HuH-7 (cell line): ENCODE measurements at regions not wholly inside any gene's neighbourhood (a gene's known extent, or its start where the extent isn't known, plus 50 kb on each side); places are given as distances from the start of the nearest gene placed in this dataset.
"Not testable (repeated sequence)": the region's sequence is repeated elsewhere in the genome, so short reads cannot be mapped to it uniquely, and the experiment has no call there.

Source experiments
- DNase-seq: peaks from one replicate; pipeline ENCODE4 v3.0.0; 2011; ENCODE audit warnings: low spot score

DNA sequence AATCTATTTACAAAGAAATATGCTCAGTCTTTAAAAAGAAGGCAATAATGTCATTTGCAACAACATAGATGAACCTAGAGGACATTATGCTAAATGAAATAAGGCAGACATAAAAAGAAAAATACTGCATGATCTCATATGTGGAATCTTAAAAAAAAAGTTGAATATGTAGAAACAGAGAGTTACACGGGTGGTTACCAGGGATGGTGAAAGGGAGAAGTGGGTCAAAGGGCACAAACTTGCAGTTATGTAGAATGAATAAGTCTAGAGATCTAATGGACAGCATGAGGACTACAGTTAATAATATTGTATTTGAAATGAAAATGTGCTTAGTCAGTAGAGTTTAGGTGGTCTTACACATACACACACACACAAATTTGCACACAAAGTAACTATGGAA lies 88.2 kb upstream of the CCDC71L start:
- DNase-seq = no peak

DNA sequence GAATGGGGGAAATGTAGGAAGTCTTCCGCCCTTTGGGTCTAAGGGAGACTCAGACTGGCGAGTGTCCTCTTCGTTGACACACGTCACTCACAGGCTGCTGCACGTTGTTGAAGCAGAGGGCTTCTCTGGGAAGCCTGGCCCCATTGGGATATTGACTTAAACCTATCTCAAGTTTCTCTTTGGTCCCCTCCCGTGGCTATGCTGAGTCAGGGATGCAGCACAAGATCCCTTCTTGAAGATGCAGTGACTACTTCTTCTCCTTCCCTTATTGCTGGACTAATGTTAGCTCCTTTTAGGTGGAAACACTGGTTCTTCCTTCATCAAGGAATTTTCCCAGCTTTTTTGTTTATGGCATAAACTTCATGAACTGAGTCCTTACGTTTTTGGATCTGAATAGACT lies 89.8 kb upstream of the CCDC71L start:
- no peak for DNase-seq

DNA sequence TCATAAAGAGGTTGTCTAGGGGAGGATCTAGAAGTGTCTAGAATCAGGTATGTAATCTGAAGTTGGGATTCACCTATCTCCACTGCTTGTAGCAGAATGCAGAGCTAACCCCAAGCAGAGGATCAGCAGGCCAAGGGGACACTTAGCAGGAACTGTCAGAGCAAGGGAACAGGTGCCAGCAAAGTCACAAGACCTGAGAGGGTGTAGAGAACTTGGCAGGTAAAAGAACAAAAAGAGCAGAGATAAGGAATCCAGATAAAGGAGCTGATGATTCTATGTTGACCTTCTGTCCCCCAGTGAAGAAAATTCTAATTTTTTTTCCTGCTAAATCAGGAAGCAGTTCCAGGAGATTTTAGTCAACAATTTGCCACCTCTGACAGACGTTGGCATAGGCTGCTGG lies 91.4 kb upstream of the CCDC71L start:
- DNase-seq = no peak

DNA sequence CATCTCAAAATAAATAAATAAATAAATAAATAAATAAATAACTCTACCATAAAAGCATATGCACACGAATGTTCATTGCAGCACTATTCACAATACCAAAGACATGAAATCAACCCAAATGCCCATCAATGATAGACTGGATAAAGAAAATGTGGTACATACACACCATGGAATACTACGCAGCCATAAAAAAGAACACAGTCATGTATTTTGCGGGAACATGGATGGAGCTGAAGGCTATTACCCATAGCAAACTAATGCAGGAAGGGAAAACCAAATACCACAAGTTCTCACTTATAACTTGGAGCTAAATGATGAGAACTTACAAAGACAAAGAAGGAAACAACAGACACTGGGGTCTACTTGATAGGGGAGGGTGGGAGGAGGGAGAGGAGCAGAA lies 94.1 kb upstream of the CCDC71L start:
- not testable (repeated sequence) for DNase-seq

DNA sequence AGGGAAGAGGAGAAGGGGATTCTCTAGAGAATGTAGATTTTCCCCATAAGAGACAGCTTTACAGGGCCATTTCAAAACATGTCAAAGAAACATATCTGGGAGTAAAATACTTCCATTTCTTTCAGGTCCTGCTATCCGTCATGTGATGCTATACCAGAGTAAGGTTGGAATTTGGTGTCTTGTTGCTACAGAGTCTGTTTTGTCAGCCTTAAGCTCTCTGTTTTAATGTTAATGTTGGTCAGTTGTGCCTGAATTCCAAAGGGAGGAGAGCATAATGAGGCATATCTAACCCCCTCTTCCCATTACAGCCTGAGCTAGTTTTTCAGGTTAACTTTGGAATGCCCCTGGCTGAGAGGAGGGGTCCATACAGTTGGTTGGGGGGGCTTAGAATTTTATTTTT lies 94.7 kb upstream of the CCDC71L start:
- DNase-seq = no peak

DNA sequence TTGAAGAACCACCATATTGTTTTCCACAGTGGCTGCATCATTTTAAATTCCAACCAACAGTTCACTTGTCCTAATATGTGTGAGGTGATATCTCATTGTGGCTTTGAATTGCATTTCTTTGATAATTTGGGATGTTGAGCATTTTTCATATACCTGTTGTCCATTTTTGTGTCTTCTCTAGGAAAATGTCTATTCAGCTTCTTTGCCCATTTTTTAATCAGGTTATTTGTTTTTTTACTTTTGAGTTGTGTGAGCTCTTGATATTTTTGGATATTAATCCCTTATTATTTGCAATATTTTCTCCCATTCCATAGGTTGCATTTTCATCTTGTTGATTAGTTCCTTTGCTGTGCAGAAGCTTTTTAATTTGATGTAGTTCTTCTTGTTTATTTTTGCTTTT lies 95.1 kb upstream of the CCDC71L start:
- DNase-seq = no peak

DNA sequence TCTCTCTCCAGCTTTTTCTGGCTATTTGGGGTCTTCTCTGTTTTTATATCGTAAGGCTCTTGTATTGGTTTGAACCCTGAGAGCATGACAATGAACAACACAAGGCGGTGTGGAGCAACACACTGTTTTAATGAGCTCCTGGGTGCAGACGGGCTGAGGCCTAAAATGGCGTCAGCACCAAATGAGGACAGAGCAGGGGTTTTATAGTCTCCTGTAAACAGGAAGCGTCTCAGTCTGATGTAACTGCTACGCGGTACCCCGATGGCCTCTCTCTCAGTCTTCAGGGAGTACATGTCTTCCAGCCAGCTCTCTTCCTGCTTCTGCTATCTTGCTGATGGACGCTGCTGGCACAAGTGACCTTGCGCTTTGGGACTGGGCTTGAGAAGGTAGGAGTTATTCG lies 95.9 kb upstream of the CCDC71L start:
- no peak for DNase-seq

DNA sequence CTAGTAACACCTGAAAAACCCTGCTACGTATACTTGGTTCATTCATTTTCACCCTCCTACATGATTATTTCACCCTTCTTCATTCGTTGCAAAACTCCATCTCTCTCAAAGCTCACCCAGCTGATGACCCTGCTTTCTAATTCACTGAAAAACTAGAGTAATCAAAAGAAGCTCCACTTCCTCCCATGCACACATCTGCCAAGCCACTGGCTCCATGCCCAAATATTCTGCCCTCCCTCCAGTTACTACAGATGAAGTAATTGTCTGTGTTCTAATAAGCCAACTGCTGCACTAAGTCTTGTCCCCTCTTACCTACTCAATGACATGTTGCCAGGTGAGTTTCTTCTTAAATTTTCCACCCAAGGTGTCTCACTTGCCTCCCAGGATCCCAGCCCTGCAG lies 96.9 kb upstream of the CCDC71L start:
- no peak for DNase-seq

DNA sequence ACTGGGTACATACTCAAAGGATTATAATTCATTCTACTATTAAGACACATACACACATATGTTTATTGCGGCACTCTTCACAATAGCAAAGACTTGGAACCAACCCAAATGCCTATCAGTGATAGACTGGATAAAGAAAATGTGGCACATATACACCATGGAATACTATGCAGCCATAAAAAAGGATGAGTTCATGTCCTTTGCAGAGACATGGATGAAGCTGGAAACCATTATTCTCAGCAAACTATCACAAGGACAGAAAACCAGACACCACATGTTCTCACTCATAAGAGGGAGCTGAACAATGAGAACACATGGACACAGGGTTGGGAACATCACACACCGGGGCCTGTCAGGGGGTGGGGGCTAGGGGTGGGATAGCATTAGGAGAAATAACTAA lies 101.9 kb upstream of the CCDC71L start:
- DNase-seq = not testable (repeated sequence)

DNA sequence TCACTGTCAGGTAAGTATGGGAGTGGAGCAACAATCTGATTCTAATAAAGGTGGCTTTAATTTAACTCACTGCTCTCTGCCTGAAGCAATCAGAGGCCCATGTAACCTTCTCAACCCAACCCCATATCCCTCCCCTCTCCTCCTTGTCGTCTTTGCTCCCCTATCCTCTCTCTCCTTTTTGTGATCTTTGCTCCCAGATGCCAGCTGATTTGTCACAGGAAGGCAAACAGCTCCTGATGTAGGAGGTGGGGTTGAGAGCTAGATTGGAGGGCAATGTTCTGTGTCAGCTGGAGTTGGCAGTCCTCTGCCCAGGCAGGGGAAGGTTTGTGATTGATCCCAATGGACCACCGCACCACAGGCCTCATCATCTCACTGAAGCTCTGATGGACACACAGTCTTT lies 101.4 kb upstream of the PIK3CG start:
- DNase-seq = no peak

DNA sequence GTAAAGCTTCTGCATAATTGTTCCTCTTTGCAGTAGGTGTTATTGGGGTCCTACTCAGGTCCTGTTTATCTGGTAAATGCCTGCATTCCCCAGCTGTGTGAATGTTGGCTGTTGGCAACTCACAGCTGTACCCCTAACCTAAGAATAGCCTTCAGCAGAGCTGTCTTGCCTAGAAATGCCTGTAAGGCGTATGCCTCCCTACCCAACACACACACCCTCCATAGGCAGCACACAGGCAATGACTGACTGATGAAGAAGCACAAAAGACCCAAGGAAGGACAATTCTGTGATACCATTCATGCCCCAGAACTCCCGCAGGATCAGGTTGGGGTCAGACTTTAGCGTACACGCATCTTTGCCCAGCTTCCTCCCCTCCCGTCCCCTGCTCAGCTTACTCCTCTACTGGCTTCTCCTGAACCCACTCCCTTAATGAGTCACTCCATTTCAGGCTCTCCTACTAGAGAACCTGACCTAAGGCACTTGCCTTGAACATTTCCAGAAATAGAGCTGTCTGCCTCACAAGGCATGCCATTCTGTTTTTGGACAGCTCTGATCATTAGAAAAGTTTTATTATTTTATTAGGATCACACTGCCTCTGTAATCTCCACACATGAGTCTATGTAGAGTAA lies 99.2 kb upstream of the PIK3CG start:
- DNase-seq = no peak

DNA sequence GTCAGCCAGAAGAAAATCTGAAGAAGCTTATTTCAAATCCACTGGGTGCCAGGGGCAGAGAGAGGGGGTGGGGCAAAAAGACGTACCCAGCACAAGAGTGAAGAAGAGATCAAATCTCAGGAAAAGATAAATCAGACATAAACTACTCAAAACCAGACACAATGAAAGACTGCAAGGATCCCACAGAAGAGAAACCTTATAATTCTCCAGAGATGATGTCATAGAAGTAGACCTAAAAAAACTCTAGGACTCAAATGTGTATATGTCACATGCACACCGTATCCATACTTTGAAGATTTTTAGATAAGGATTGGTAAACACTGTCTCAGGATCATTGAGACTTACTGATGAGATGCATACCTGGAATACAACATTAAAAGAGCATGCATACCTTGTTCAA lies 98.5 kb upstream of the PIK3CG start:
- no peak for DNase-seq

DNA sequence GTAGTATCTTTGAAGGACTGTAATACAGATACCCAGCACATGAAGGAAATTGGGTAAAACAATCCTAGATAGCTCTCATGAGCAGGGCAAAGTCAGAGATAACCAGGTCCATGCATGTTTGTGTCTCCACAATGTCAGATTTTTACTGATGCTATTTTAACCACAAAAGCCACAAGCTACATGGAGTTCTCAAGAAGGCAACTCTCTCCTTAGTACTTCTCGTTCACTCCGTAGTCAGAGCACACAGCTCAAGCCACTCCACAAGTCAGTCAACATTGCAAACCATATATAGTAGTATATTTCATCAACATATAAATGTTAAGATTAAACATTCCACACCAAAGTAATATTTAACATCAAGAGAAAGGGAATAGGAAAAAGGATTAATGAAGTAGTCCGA lies 98.0 kb upstream of the PIK3CG start:
- DNase-seq = no peak

DNA sequence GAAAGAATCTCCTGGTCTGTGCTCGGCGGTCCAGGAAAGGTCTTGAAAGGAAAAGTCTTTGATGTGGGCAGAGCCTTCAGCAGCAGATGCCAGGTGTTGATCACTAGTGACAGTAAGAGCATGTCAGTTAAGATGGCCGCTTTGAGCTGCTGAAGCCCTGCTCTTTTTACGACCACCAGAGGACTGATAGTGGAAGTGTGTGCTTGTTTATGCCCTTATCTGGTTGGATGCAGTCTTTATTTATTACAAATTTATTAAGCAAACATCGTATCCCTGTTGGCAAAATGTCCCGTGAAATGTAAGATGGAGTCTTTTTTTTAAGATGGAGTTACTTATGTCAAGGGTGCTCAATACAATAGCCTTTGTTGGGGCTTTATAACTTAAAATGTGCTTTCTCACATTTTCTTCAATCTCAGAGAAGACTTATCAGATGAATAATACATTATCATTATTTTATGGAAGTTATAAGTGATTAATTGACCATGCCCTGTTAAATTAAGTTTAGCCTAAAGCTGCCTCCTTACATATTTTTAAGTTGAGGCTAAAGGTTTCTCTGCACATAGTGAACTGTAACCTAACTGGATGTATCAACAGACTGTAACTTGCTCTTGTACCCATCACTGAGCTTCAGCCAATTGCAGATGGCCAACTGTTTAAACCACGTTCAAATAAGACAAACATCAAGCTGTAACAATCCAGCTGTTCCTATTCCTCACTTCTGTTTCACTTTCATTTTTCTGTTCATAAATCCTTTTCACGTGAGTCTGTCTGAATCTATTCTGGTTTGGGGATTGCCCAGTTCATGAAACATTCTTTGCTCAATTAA lies 97.4 kb upstream of the PIK3CG start:
- no peak for DNase-seq

DNA sequence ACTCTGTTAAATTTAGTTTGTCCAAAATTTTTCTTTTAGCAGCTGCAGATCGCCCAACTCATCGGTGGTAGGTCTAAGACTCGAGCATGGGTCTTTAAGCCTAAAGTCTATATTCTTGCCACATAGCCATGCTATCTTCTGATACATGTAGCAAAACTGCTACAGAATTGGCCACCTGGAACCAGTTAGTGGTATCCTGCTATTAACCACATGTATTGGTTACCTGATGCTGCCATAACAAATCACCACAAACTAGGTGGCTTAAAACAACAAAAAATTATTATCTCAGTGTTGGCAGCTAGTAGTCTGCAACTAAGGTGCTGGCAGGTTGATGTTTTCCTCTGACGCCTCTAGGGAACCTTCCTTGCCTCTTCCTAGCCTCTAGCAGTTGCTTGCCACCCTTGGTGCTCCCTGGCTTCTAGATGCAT lies 96.7 kb upstream of the PIK3CG start:
- DNase-seq = no peak

DNA sequence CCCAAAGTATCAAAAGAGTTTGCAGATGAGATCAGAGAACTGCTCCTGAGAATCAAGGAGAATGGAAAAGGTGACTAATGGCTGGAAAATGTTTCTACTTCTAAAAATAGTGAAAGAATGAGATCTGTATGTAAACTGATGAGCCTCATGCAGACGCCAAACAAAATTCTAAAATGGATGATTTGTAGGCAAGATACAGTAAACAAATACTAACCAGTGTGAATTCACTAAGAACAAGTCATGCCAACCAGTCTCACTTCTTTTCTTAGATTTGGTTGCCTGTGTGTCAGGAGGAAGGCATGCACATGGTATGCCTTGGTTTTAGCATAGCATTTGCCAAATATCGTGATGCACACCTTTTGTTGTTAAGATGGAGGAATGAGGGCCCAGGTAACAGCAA lies 94.9 kb upstream of the PIK3CG start:
- DNase-seq = no peak

DNA sequence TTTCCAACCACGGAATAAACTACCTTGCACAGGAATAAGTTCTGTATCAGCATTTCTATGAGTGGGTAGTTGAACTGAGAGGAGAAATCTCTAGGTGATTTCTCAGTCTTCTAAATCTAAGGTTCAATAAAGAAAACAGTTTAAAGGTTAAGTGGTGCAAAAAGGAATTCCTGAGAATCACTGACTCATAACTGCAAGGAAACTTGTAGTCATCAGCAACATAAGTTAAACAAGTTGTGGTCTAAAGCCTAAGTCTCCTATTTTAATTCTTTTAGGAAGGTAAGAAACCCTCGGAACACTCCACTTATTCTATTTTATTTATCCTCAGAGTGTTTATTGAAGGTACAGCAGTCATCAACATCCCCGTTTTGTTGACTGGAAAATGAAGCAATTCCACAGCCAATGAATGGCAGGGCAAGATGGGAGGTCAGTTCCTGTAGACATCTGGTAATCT lies 92.4 kb upstream of the PIK3CG start:
- DNase-seq = no peak

DNA sequence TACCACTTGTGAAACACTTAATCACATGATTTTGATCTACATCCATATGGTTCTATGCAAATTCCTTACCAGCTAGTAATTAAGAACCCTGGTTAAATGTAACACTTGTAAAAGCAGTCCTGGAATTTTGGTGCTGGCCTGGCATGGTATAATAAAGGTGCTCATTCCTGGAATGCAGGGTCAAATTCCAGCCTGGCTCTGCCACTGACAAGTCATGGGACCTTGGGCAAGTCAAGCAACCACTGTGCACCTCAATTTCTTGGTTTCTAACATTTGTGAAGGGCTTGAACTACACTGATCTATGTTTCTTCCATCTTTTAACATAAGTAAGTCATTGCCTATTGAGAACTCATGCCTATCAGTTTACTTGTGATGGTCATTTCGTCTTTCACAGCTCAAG lies 91.9 kb upstream of the PIK3CG start:
- DNase-seq = no peak

DNA sequence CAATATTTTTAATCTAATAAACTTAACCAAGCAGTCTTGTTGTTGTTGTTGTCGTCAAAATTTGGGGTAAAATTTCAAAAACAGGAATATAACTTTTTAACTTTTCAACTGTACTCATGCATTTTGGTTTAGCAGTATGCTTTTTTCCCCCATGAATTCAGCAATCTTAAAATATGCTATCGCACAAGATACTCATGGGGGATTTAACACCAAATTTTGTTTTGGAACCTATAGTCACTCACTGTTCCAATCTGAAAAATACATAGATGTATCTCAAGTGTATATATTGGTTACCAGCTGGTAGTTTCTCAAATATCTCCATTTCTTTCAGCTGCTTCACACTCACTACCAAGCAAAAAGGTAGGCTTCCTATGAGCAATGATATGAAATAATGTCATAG lies 91.4 kb upstream of the PIK3CG start:
- DNase-seq = no peak

DNA sequence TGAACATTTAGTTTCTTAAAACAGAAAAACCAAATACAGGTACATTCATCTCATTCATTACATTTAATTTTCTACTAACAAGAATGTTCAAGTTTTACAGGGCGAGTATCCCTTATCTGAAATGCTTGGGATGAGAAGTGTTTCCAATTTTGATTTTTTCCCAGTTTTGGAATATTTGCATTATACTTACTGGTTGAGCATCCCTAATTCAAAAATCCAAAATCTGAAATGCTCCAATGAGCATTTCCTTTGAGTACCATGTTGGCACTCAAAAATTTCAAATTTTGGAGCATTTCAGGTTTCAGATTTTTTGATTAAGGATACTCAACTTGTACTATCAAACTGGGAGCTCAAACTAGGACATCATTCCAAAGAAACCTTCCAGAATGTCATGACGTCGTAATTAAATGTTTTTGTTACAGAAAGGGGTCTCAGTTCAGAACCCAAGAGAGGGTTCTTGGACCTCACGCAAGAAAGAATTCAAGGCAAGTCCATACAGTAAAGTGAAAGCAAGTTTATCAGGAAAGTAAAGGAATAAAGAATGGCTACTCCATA lies 90.8 kb upstream of the PIK3CG start:
- DNase-seq = no peak

DNA sequence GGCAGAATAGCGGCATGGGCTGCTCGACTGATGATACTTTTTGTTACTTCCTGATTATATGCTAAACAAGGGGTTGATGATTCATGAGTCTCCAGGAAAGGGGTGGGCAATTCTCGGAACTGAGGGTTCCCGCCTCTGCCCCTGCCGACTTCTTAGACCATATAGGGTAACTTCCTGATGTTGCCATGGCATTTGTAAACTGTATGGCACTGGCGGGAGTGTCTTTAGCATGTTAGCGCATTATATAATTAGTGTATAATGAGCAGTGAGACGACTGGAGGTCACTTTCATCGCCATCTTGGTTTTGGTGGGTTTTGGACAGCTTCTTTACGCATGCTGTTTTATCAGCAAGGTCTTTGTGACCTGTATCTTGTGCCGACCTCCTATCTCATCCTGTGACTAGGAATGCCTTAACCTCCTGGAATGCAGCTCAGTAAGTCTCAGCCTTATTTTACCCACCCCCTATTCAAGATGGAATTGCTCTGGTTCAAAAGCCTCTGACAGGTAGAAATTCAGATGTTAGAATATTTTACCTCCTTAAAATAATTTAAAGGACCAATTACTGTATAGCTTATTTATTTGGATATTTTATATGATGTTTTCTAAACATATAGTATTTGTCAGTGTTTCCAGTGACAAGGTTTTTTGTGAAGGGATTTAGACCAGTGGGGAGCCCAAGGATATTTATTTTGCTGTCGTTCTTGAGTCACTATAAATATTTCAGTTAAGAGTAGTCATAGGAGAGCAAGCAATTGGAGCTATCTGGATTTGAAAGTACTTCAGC lies 90.1 kb upstream of the PIK3CG start:
- no peak for DNase-seq

DNA sequence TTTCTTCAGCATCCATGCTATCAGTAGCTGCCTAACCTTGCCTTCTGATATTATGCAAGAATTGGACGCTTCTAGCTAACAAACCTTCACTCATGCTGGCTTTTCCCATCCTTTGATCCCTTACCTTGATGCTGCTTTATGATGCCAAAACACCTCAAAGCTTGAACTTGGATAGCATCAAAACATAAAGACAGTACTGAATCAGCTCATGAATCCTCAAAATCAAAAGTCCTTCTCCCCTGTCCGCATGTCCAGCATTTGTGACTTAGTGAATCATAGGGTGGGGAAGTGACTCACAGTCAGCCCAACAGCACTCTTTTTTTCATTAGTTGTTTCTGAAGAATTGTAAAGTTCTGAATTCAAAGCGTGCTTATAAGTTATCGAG lies 89.5 kb upstream of the PIK3CG start:
- no peak for DNase-seq
